GM23338 (cell line): ENCODE measurements at regions not wholly inside any gene's neighbourhood (a gene's known extent, or its start where the extent isn't known, plus 50 kb on each side); places are given as distances from the start of the nearest gene placed in this dataset.

Experiments
- ATAC-seq: fragments of 200-7000 bp; cut with Tn5 transposase; 3 replicates; pipeline ENCODE4 v1.9.1; 2020
- DNase-seq: peaks from one replicate; pipeline ENCODE4 v3.0.0-alpha.2; 2015; ENCODE audit warnings: low spot score
- H2AFZ ChIP-seq: fragments of 200-600 bp; sonication (generic); 2 replicates; pipeline ENCODE4 v1.8.0; 2016; ENCODE audit warnings: antibody characterized with exemption, mild to moderate bottlenecking, moderate library complexity
- H3F3A ChIP-seq: fragments of 200-600 bp; sonication (generic); replicated peaks from 2 replicates; pipeline ENCODE4 v1.8.0; 2017; ENCODE audit warnings: antibody characterized with exemption, mixed run types, low read depth
- H3K27ac ChIP-seq: fragments of 200-600 bp; sonication (generic); 2 replicates; pipeline ENCODE4 v1.6.1; 2016; ENCODE audit warnings: low read depth
- H3K27me3 ChIP-seq: fragments of 200-600 bp; sonication (generic); 2 replicates; pipeline ENCODE4 v1.8.0; 2016; ENCODE audit warnings: mild to moderate bottlenecking, mixed run types, moderate library complexity; ENCODE audit not compliant: insufficient read depth
- H3K36me3 ChIP-seq: fragments of 200-600 bp; sonication (generic); 2 replicates; pipeline ENCODE4 v1.8.0; 2016; ENCODE audit warnings: mild to moderate bottlenecking; ENCODE audit not compliant: insufficient read depth
- H3K4me1 ChIP-seq: fragments of 200-600 bp; sonication (generic); 2 replicates; pipeline ENCODE4 v1.8.0; 2016; ENCODE audit warnings: mild to moderate bottlenecking, moderate library complexity; ENCODE audit not compliant: insufficient read depth
- H3K4me2 ChIP-seq: fragments of 200-600 bp; sonication (generic); 2 replicates; pipeline ENCODE4 v1.7.1; 2017; ENCODE audit warnings: mixed run types
- H3K4me3 ChIP-seq: fragments of 200-600 bp; sonication (generic); 2 replicates; pipeline ENCODE4 v1.6.1; 2016; ENCODE audit warnings: mixed run types
- H3K79me2 ChIP-seq: fragments of 200-600 bp; sonication (generic); replicated peaks from 2 replicates; pipeline ENCODE4 v1.8.0; 2017; ENCODE audit warnings: mild to moderate bottlenecking; ENCODE audit not compliant: insufficient read depth
- H3K9me2 ChIP-seq: fragments of 200-600 bp; sonication (generic); 2 replicates; pipeline ENCODE4 v1.8.0; 2017; ENCODE audit not compliant: insufficient read depth
- H4K20me1 ChIP-seq: fragments of 200-600 bp; sonication (generic); replicated peaks from 2 replicates; pipeline ENCODE4 v1.8.0; 2017; ENCODE audit warnings: mild to moderate bottlenecking; ENCODE audit not compliant: insufficient read depth
- H3K27ac Mint-ChIP-seq: 2 replicates; pipeline ENCODE4 v1.8.0; 2020; ENCODE audit warnings: inconsistent platforms, mild to moderate bottlenecking, moderate library complexity, mixed read lengths
- H3K27me3 Mint-ChIP-seq: 3 replicates; pipeline ENCODE4 v1.8.0; 2022; ENCODE audit warnings: low read depth, mild to moderate bottlenecking, moderate library complexity, mixed read lengths, inconsistent platforms; ENCODE audit not compliant: insufficient read depth, poor library complexity
- H3K36me3 Mint-ChIP-seq: 3 replicates; pipeline ENCODE4 v1.8.0; 2021; ENCODE audit warnings: low read depth, mild to moderate bottlenecking, inconsistent platforms, moderate library complexity, mixed read lengths
- H3K4me1 Mint-ChIP-seq: 3 replicates; pipeline ENCODE4 v1.8.0; 2020; ENCODE audit warnings: mild to moderate bottlenecking, inconsistent platforms, mixed read lengths
- H3K4me3 Mint-ChIP-seq: 3 replicates; pipeline ENCODE4 v1.8.0; 2021; ENCODE audit warnings: moderate library complexity, mild to moderate bottlenecking, inconsistent platforms, mixed read lengths
- H3K9me3 Mint-ChIP-seq: 3 replicates; pipeline ENCODE4 v1.8.0; 2020; ENCODE audit warnings: moderate library complexity, mild to moderate bottlenecking, inconsistent platforms, mixed read lengths
- CREB1 ChIP-seq: fragments of 250-450 bp; sonication (Bioruptor Pico); IDR thresholded peaks from 2 replicates; pipeline ENCODE4 v1.5.0; 2020; ENCODE audit warnings: low read depth, mild to moderate bottlenecking, moderate library complexity
- REST ChIP-seq: IDR thresholded peaks from one replicate; pipeline ENCODE4 v1.6.1; 2018; ENCODE audit warnings: antibody characterized with exemption; ENCODE audit not compliant: unreplicated experiment
- ZNF331 ChIP-seq: fragments of 250-450 bp; sonication (Bioruptor Pico); IDR thresholded peaks from 2 replicates; pipeline ENCODE4 v1.5.0; 2020; ENCODE audit warnings: low read depth, mild to moderate bottlenecking, moderate library complexity
- ZNF462 ChIP-seq: fragments of 250-450 bp; sonication (Bioruptor Pico); IDR thresholded peaks from 2 replicates; pipeline ENCODE4 v1.5.0; 2020; ENCODE audit warnings: mild to moderate bottlenecking, moderate library complexity

DNA sequence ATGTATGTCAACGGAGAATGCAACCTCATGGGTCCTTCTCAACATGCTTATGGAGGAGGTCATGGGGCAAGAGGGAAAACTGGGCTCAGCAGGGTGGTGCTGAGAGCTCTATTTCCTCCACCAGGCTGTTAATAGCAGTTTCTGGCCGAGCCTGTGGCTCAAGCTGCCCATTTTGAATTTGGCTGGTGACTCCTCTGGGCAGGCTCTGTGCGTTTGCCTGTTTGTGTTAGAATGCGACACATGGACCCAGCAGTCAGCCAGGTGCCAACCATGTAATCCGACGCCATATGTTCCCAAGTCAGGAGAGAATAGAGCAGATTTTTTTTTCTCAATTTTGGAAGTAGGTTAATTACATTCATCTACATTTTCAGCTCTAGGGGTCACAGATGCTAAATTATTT is 387.7 kb upstream of the CLINT1 start:
- H2AFZ ChIP-seq = no peak overlapping the region; the same call in 1 of the 2 replicates
- H3K27me3 ChIP-seq = no peaks in the 10 kb centered on the region
- Mint-ChIP-seq H3K36me3 (no peaks in the 10 kb centered on the region), H3K27me3 (no peaks in the 10 kb centered on the region), H3K4me3 (no peak overlapping the region), H3K9me3 (no peaks in the 10 kb centered on the region), H3K4me1 (peaks cover 3% of the 10 kb centered on the region; the same call in 2 of the 3 replicates), H3K27ac (no peak overlapping the region; the same call in 1 of the 2 replicates)
- H3K27ac ChIP-seq = no peak overlapping the region
- peak; percentile 42; the same call in 1 of the 2 replicates for TF ChIP-seq ZNF331 (CRISPR knock-in tag)
- TF ChIP-seq CREB1 (CRISPR knock-in tag) = no peak
- H3K4me3 ChIP-seq = no peak overlapping the region
- no peaks in the 10 kb centered on the region; the same call in 1 of the 2 replicates for H3K9me2 ChIP-seq
- no peaks in the 10 kb centered on the region for H3F3A ChIP-seq
- no peaks in the 10 kb centered on the region for H3K4me1 ChIP-seq
- no peak overlapping the region for H3K4me2 ChIP-seq
- no peak for DNase-seq
- H3K36me3 ChIP-seq = no peaks in the 10 kb centered on the region
- ATAC-seq = no peak
- no peaks in the 10 kb centered on the region for H3K79me2 ChIP-seq
- no peaks in the 10 kb centered on the region for H4K20me1 ChIP-seq

- Histone ChIP-seq H3K27me3 (no peaks in the 10 kb centered on the region), H2AFZ (no peak overlapping the region), H3K27ac (no peak overlapping the region), H3K36me3 (no peaks in the 10 kb centered on the region), H3K9me2 (no peaks in the 10 kb centered on the region; the same call in 1 of the 2 replicates), H4K20me1 (no peaks in the 10 kb centered on the region), H3F3A (no peaks in the 10 kb centered on the region), H3K4me1 (no peaks in the 10 kb centered on the region), H3K4me2 (no peak overlapping the region), H3K79me2 (no peaks in the 10 kb centered on the region), H3K4me3 (no peak overlapping the region)
- H3K27ac Mint-ChIP-seq = no peak overlapping the region
- no peak for DNase-seq
- peaks cover 3% of the 10 kb centered on the region; the same call in 2 of the 3 replicates for H3K4me1 Mint-ChIP-seq
- H3K4me3 Mint-ChIP-seq = no peak overlapping the region
- H3K9me3 Mint-ChIP-seq = no peaks in the 10 kb centered on the region
- no peaks in the 10 kb centered on the region for H3K36me3 Mint-ChIP-seq
- no peak for ATAC-seq
- no peaks in the 10 kb centered on the region for H3K27me3 Mint-ChIP-seq
- TF ChIP-seq ZNF462 (CRISPR knock-in tag) (no peak), ZNF331 (CRISPR knock-in tag) (no peak), REST (no peak)
Measured at GRCh38 chr5:158245513-158245912, 386.6 kb upstream of the CLINT1 start.
